ENCODE measurements at regions not wholly inside any gene's neighbourhood (a gene's known extent, or its start where the extent isn't known, plus 50 kb on each side); places are given as distances from the start of the nearest gene placed in this dataset.

- no peak overlapping the region for H2BK120ac ChIP-seq (ENCODE audit: low read depth, low read length)
- H3K18ac ChIP-seq (ENCODE audit: low read length): no peak overlapping the region
- no peak overlapping the region for H3K23ac ChIP-seq (ENCODE audit: low read depth, low read length, poor library complexity)
- no peak for DNase-seq (ENCODE audit: low spot score)
- H3K9ac ChIP-seq (ENCODE audit: low read depth, low read length, poor library complexity): no peak overlapping the region
- no peaks in the 10 kb centered on the region for H3K9me3 ChIP-seq (replicated peaks in 1 of 2; ENCODE audit: control insufficient read depth in 2 of 2, insufficient read depth in 1 of 2, low read depth in 1 of 2, low read length in 2 of 2)
- no peak overlapping the region for H3K4ac ChIP-seq (ENCODE audit: low read length)
- H3K36me3 ChIP-seq (replicated peaks in 1 of 2; ENCODE audit: control insufficient read depth in 2 of 2, insufficient read depth in 2 of 2, low read length in 2 of 2): no peaks in the 10 kb centered on the region
- no peaks in the 10 kb centered on the region for H3K27me3 ChIP-seq (ENCODE audit: control insufficient read depth in 3 of 3, insufficient read depth in 3 of 3, low read depth in 1 of 3, low read length in 3 of 3)
- H3K27ac ChIP-seq (replicated peaks; ENCODE audit: low read length): no peak overlapping the region
- H2BK15ac ChIP-seq (ENCODE audit: low read length): no peak overlapping the region
- no peak overlapping the region for H4K8ac ChIP-seq (ENCODE audit: low read depth, low read length)
- H2BK5ac ChIP-seq (ENCODE audit: low read length): no peak overlapping the region
- no peak overlapping the region for H2AK5ac ChIP-seq (ENCODE audit: low read depth, low read length)
- H3K4me2 ChIP-seq (ENCODE audit: insufficient read depth, low read length, poor library complexity, severe bottlenecking): no peak overlapping the region
- no peak overlapping the region for H4K91ac ChIP-seq (ENCODE audit: low read depth, low read length, poor library complexity)
- no peak overlapping the region for H2BK12ac ChIP-seq (ENCODE audit: low read length)
- no peak overlapping the region for H3K14ac ChIP-seq (ENCODE audit: low read length)
- no peak overlapping the region for H2AFZ ChIP-seq (ENCODE audit: low read length)
- H3K4me1 ChIP-seq (ENCODE audit: control insufficient read depth in 2 of 2, insufficient read depth in 1 of 2, low read depth in 1 of 2, low read length in 2 of 2): peaks cover 10 to 14% of the 10 kb centered on the region in 2 donors
- H3K4me3 ChIP-seq (ENCODE audit: low read length in 2 of 2): no peak overlapping the region
- no peaks in the 10 kb centered on the region for H3K79me1 ChIP-seq (ENCODE audit: low read depth, low read length)
These were observed 131.4 kb upstream of the BOD1 start for GRCh38 chr5:173747876-173748275.

GRCh38 chr5:173750538-173751265 is 134.3 kb upstream of the BOD1 start:
- H3K27ac ChIP-seq (replicated peaks; ENCODE audit: low read length): no peak overlapping the region
- no peak overlapping the region for H2BK120ac ChIP-seq (ENCODE audit: low read depth, low read length)
- no peak overlapping the region for H3K14ac ChIP-seq (ENCODE audit: low read length)
- H3K4me2 ChIP-seq (ENCODE audit: insufficient read depth, low read length, poor library complexity, severe bottlenecking): no peak overlapping the region
- no peak overlapping the region for H3K4ac ChIP-seq (ENCODE audit: low read length)
- no peak overlapping the region for H4K91ac ChIP-seq (ENCODE audit: low read depth, low read length, poor library complexity)
- no peak overlapping the region for H4K8ac ChIP-seq (ENCODE audit: low read depth, low read length)
- no peak overlapping the region for H2BK5ac ChIP-seq (ENCODE audit: low read length)
- no peaks in the 10 kb centered on the region for H3K79me1 ChIP-seq (ENCODE audit: low read depth, low read length)
- H2BK15ac ChIP-seq (ENCODE audit: low read length): peak overlapping the region; percentile 28
- H2AFZ ChIP-seq (ENCODE audit: low read length): no peak overlapping the region
- H3K27me3 ChIP-seq (ENCODE audit: control insufficient read depth in 3 of 3, insufficient read depth in 3 of 3, low read depth in 1 of 3, low read length in 3 of 3): no peaks in the 10 kb centered on the region
- H3K4me1 ChIP-seq (ENCODE audit: control insufficient read depth in 2 of 2, insufficient read depth in 1 of 2, low read depth in 1 of 2, low read length in 2 of 2): peaks cover 9% of the 10 kb centered on the region in 2 donors
- H3K4me3 ChIP-seq (ENCODE audit: low read length in 2 of 2): no peak overlapping the region
- WGBS, 2 donors (ENCODE audit: extremely low coverage in 2 of 2, insufficient read length in 2 of 2, insufficient replicate concordance in 1 of 2): no CpG with 5 or more reads among the region's 9 CpGs
- no peak overlapping the region for H3K18ac ChIP-seq (ENCODE audit: low read length)
- H3K9me3 ChIP-seq (replicated peaks in 1 of 2; ENCODE audit: control insufficient read depth in 2 of 2, insufficient read depth in 1 of 2, low read depth in 1 of 2, low read length in 2 of 2): no peaks in the 10 kb centered on the region
- no peak overlapping the region for H3K23ac ChIP-seq (ENCODE audit: low read depth, low read length, poor library complexity)
- no peak overlapping the region for H2BK12ac ChIP-seq (ENCODE audit: low read length)
- H2AK5ac ChIP-seq (ENCODE audit: low read depth, low read length): peak overlapping the region; percentile 13
- no peak for DNase-seq (ENCODE audit: low spot score)
- no peak overlapping the region for H3K9ac ChIP-seq (ENCODE audit: low read depth, low read length, poor library complexity)
- no peaks in the 10 kb centered on the region for H3K36me3 ChIP-seq (replicated peaks in 1 of 2; ENCODE audit: control insufficient read depth in 2 of 2, insufficient read depth in 2 of 2, low read length in 2 of 2)

GRCh38 chr5:173751266-173751600 is 134.8 kb upstream of the BOD1 start:
- peaks cover 6 to 9% of the 10 kb centered on the region in 2 donors for H3K4me1 ChIP-seq (ENCODE audit: control insufficient read depth in 2 of 2, insufficient read depth in 1 of 2, low read depth in 1 of 2, low read length in 2 of 2)
- no peaks in the 10 kb centered on the region for H3K36me3 ChIP-seq (replicated peaks in 1 of 2; ENCODE audit: control insufficient read depth in 2 of 2, insufficient read depth in 2 of 2, low read length in 2 of 2)
- WGBS, 2 donors (ENCODE audit: extremely low coverage in 2 of 2, insufficient read length in 2 of 2, insufficient replicate concordance in 1 of 2): no CpG with 5 or more reads among the region's 5 CpGs

GRCh38 chr5:173752653-173753052 is 135.5 kb upstream of the CPEB4 start:
- no CpG with 5 or more reads among the region's 4 CpGs for WGBS, 2 donors (ENCODE audit: extremely low coverage in 2 of 2, insufficient read length in 2 of 2, insufficient replicate concordance in 1 of 2)
- H2AK5ac ChIP-seq (ENCODE audit: low read depth, low read length): no peak overlapping the region
- no peak overlapping the region for H3K4me3 ChIP-seq (ENCODE audit: low read length in 2 of 2)

More at GRCh38 chr5:173751266-173751600, 134.8 kb upstream of the BOD1 start:
- no peak overlapping the region for H3K14ac ChIP-seq (ENCODE audit: low read length)
- no peak overlapping the region for H3K18ac ChIP-seq (ENCODE audit: low read length)
- no peak overlapping the region for H2BK120ac ChIP-seq (ENCODE audit: low read depth, low read length)
- H3K9ac ChIP-seq (ENCODE audit: low read depth, low read length, poor library complexity): no peak overlapping the region
- no peak overlapping the region for H3K4me3 ChIP-seq (ENCODE audit: low read length in 2 of 2)
- DNase-seq (ENCODE audit: low spot score): no peak
- H3K27ac ChIP-seq (replicated peaks; ENCODE audit: low read length): no peak overlapping the region
- H3K9me3 ChIP-seq (replicated peaks in 1 of 2; ENCODE audit: control insufficient read depth in 2 of 2, insufficient read depth in 1 of 2, low read depth in 1 of 2, low read length in 2 of 2): no peaks in the 10 kb centered on the region
- no peak overlapping the region for H2BK12ac ChIP-seq (ENCODE audit: low read length)
- H2AK5ac ChIP-seq (ENCODE audit: low read depth, low read length): peak overlapping the region; percentile 13
- no peak overlapping the region for H3K4ac ChIP-seq (ENCODE audit: low read length)
- no peak overlapping the region for H3K23ac ChIP-seq (ENCODE audit: low read depth, low read length, poor library complexity)
- H2BK15ac ChIP-seq (ENCODE audit: low read length): peak overlapping the region; percentile 28
- no peak overlapping the region for H2AFZ ChIP-seq (ENCODE audit: low read length)
- H3K4me2 ChIP-seq (ENCODE audit: insufficient read depth, low read length, poor library complexity, severe bottlenecking): no peak overlapping the region
- H3K79me1 ChIP-seq (ENCODE audit: low read depth, low read length): no peaks in the 10 kb centered on the region
- H3K27me3 ChIP-seq (ENCODE audit: control insufficient read depth in 3 of 3, insufficient read depth in 3 of 3, low read depth in 1 of 3, low read length in 3 of 3): no peaks in the 10 kb centered on the region
- no peak overlapping the region for H2BK5ac ChIP-seq (ENCODE audit: low read length)
- no peak overlapping the region for H4K8ac ChIP-seq (ENCODE audit: low read depth, low read length)
- no peak overlapping the region for H4K91ac ChIP-seq (ENCODE audit: low read depth, low read length, poor library complexity)

More at GRCh38 chr5:173752653-173753052, 135.5 kb upstream of the CPEB4 start:
- Histone ChIP-seq H3K18ac (ENCODE audit: low read length) (no peak overlapping the region), H3K23ac (ENCODE audit: low read depth, low read length, poor library complexity) (no peak overlapping the region), H3K4ac (ENCODE audit: low read length) (no peak overlapping the region), H3K9me3 (replicated peaks in 1 of 2; ENCODE audit: control insufficient read depth in 2 of 2, insufficient read depth in 1 of 2, low read depth in 1 of 2, low read length in 2 of 2) (no peaks in the 10 kb centered on the region), H3K79me1 (ENCODE audit: low read depth, low read length) (no peaks in the 10 kb centered on the region), H3K27ac (replicated peaks; ENCODE audit: low read length) (no peak overlapping the region), H3K14ac (ENCODE audit: low read length) (no peak overlapping the region), H3K4me1 (ENCODE audit: control insufficient read depth in 2 of 2, insufficient read depth in 1 of 2, low read depth in 1 of 2, low read length in 2 of 2) (peaks cover 6 to 9% of the 10 kb centered on the region in 2 donors), H2BK120ac (ENCODE audit: low read depth, low read length) (no peak overlapping the region), H4K8ac (ENCODE audit: low read depth, low read length) (peak overlapping the region; percentile 54), H2BK12ac (ENCODE audit: low read length) (no peak overlapping the region), H3K9ac (ENCODE audit: low read depth, low read length, poor library complexity) (no peak overlapping the region), H2AFZ (ENCODE audit: low read length) (peak overlapping the region; percentile 80), H3K27me3 (ENCODE audit: control insufficient read depth in 3 of 3, insufficient read depth in 3 of 3, low read depth in 1 of 3, low read length in 3 of 3) (no peaks in the 10 kb centered on the region), H2BK15ac (ENCODE audit: low read length) (no peak overlapping the region), H3K36me3 (replicated peaks in 1 of 2; ENCODE audit: control insufficient read depth in 2 of 2, insufficient read depth in 2 of 2, low read length in 2 of 2) (no peaks in the 10 kb centered on the region), H2BK5ac (ENCODE audit: low read length) (no peak overlapping the region), H4K91ac (ENCODE audit: low read depth, low read length, poor library complexity) (no peak overlapping the region), H3K4me2 (ENCODE audit: insufficient read depth, low read length, poor library complexity, severe bottlenecking) (no peak overlapping the region)
- no peak for DNase-seq (ENCODE audit: low spot score)
